HL-60 (cell line): ENCODE measurements at regions not wholly inside any gene's neighbourhood (a gene's known extent, or its start where the extent isn't known, plus 50 kb on each side); places are given as distances from the start of the nearest gene placed in this dataset.

Source experiments
- DNase-seq, 2 experiments: peaks; one replicate each; pipeline ENCODE4 v3.0.0-alpha.2; 2010 to 2020; ENCODE audit warnings: low read depth in 1 of 2, low spot score in 1 of 2
- H3K27ac ChIP-seq: fragments of 250-450 bp; sonication (Bioruptor Pico); replicated peaks from 2 replicates; pipeline ENCODE4 v1.5.1; 2020; ENCODE audit warnings: mild to moderate bottlenecking, moderate library complexity
- H3K27me3 ChIP-seq: fragments of 250-450 bp; sonication (Bioruptor Pico); 2 replicates; pipeline ENCODE4 v1.5.1; 2021; ENCODE audit warnings: mild to moderate bottlenecking, moderate library complexity; ENCODE audit not compliant: insufficient read depth, poor library complexity, severe bottlenecking
- H3K4me3 ChIP-seq: replicated peaks from 2 replicates; pipeline ENCODE4 v1.5.1; 2011; ENCODE audit warnings: mild to moderate bottlenecking, control low read depth, low read length; ENCODE audit not compliant: insufficient read depth
- GABPA ChIP-seq: IDR thresholded peaks from 2 replicates; pipeline ENCODE4 v1.6.1; 2012; ENCODE audit warnings: low read depth
- POLR2AphosphoS5 ChIP-seq: IDR thresholded peaks from 2 replicates; pipeline ENCODE4 v1.6.1; 2012; ENCODE audit warnings: low read depth
- REST ChIP-seq: IDR thresholded peaks from 2 replicates; pipeline ENCODE4 v1.6.1; 2012; ENCODE audit warnings: low read depth; ENCODE audit not compliant: insufficient replicate concordance
- SPI1 ChIP-seq: IDR thresholded peaks from 2 replicates; pipeline ENCODE4 v1.6.1; 2012; ENCODE audit warnings: low read depth, mild to moderate bottlenecking, borderline replicate concordance
- TF ChIP-seq, protein P1 (sequence below): IDR thresholded peaks from one replicate; pipeline ENCODE4 v1.5.1; 2011; ENCODE audit warnings: low read length, control low read depth, inconsistent platforms; ENCODE audit not compliant: insufficient read depth

GRCh38 chr7:22632674-22633073 lies 94.3 kb upstream of the IL6 start:
- TF ChIP-seq SPI1 (no peak), REST (no peak), POLR2AphosphoS5 (no peak), GABPA (no peak)
- TF ChIP-seq, protein P1, sequence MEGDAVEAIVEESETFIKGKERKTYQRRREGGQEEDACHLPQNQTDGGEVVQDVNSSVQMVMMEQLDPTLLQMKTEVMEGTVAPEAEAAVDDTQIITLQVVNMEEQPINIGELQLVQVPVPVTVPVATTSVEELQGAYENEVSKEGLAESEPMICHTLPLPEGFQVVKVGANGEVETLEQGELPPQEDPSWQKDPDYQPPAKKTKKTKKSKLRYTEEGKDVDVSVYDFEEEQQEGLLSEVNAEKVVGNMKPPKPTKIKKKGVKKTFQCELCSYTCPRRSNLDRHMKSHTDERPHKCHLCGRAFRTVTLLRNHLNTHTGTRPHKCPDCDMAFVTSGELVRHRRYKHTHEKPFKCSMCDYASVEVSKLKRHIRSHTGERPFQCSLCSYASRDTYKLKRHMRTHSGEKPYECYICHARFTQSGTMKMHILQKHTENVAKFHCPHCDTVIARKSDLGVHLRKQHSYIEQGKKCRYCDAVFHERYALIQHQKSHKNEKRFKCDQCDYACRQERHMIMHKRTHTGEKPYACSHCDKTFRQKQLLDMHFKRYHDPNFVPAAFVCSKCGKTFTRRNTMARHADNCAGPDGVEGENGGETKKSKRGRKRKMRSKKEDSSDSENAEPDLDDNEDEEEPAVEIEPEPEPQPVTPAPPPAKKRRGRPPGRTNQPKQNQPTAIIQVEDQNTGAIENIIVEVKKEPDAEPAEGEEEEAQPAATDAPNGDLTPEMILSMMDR: no peak
- Histone ChIP-seq H3K4me3 (no peak overlapping the region), H3K27me3 (peaks cover 6% of the 10 kb centered on the region), H3K27ac (no peak overlapping the region)
- DNase-seq: no peak

DNA sequence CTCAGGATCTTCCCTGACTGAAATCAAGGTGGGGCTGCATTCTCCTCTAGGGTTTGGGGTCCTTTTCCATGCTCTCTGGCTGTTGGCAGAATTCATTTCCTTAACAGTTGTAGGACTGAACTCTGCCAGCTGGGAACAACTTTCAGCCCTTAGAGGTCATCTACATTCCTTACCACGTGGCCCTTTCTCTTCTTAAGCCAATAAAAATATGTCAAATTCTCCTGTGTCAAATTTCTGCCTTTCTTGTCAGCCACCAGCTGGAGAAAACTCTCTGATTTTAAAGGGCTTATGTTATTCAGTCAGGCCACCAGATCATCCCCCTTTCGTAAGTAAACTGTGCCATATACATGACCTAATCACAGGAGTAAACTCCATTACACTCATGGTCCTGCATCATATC lies 95.3 kb upstream of the IL6 start:
- peaks cover 6% of the 10 kb centered on the region for H3K27me3 ChIP-seq
- H3K4me3 ChIP-seq: no peak overlapping the region
- no peak for TF ChIP-seq GABPA
- TF ChIP-seq POLR2AphosphoS5: no peak
- TF ChIP-seq, protein P1: no peak
- TF ChIP-seq SPI1: no peak
- no peak for TF ChIP-seq REST
- H3K27ac ChIP-seq: no peak overlapping the region
- no peak for DNase-seq

DNA sequence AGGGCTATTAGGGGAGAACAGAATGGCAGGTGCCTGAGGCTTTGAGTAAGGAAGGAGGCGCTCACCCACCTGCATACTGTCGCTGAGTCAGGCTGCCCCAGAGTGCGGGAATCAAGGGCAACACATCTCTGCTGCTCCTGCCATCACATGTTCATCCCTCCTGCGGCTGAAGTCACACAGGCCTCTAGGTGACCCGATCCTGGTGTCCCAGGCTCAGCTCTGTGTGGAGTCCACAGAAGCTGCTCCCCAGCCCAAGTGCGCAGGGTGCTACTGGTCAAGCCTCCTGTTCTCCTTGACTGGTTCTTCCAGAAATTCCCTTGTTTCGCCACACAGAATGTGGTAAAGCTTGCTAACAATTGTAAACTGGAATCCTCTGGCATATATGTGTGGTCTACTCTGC lies 96.9 kb upstream of the IL6 start:
- no peak for TF ChIP-seq POLR2AphosphoS5
- no peak for TF ChIP-seq REST
- no peak for TF ChIP-seq GABPA
- TF ChIP-seq, protein P1: no peak
- TF ChIP-seq SPI1: no peak
- Histone ChIP-seq H3K4me3 (no peak overlapping the region), H3K27me3 (peaks cover 6% of the 10 kb centered on the region), H3K27ac (no peak overlapping the region)
- no peak for DNase-seq
